GM12878 (cell line): ENCODE measurements at regions not wholly inside any gene's neighbourhood (a gene's known extent, or its start where the extent isn't known, plus 50 kb on each side); places are given as distances from the start of the nearest gene placed in this dataset.

Experiments
- ATAC-seq: fragments of 200-7000 bp; cut with Tn5 transposase; 3 replicates; pipeline ENCODE4 v1.9.1; 2020; ENCODE audit warnings: mild to moderate bottlenecking, moderate library complexity
- BruUV-seq: library from RNA; stranded (reverse); fragments of 400-500 nt; replicated peaks from 2 replicates; lab custom pipeline; 2021; lab: Mats Ljungman, UMichigan
- CTCF ChIA-PET: fragments of 300-600 bp; sonication (Branson Sonifier 250); formaldehyde crosslinking; extraction: SDS; loops from one replicate; lab custom pipeline; 2021; ENCODE audit warnings: inconsistent platforms; lab: Yijun Ruan, JAX
- POLR2A ChIA-PET: fragments of 350-600 bp; formaldehyde crosslinking; extraction: SDS; loops from one replicate; lab custom pipeline; 2021; ENCODE audit warnings: inconsistent platforms; lab: Charles Lee
- RAD21 ChIA-PET: fragments of 300-600 bp; sonication (Branson Sonifier 250); formaldehyde crosslinking; loops from one replicate; lab custom pipeline; 2023; ENCODE audit warnings: antibody characterized with exemption; ENCODE audit not compliant: unreplicated experiment; lab: Charles Lee
- SMC1A ChIA-PET: fragments of 300-600 bp; sonication (Branson Sonifier 250); formaldehyde crosslinking; loops from one replicate; lab custom pipeline; 2023; ENCODE audit not compliant: unreplicated experiment, uncharacterized antibody; lab: Charles Lee
- DNase-seq: peaks from one replicate; pipeline ENCODE4 v3.0.0-alpha.2; 2011; ENCODE audit warnings: low read depth, low spot score
- FAIRE-seq: peaks from 3 replicates; lab custom pipeline; 2011; peaks lifted over from hg19 to GRCh38; lab: Jason Lieb, UNC
- H2AFZ ChIP-seq: 2 replicates; pipeline ENCODE4 v1.6.0; 2011; ENCODE audit warnings: low read depth, low read length, control low read depth; ENCODE audit not compliant: control insufficient read depth
- H3K27ac ChIP-seq: 2 replicates; pipeline ENCODE4 v1.5.1; 2011; ENCODE audit warnings: control low read depth; ENCODE audit not compliant: control insufficient read depth, insufficient read depth
- H3K27me3 ChIP-seq, 2 experiments: replicated peaks in 1 of 2; 2 replicates each; pipeline versions ENCODE4 v1.6.0 to v1.6.1; 2011; ENCODE audit warnings: low read length in 1 of 2; ENCODE audit not compliant: control insufficient read depth in 2 of 2, insufficient read depth in 2 of 2
- H3K36me3 ChIP-seq, 2 experiments: 2 replicates each; pipeline ENCODE4 v1.5.1; 2011; ENCODE audit warnings: low read length in 1 of 2; ENCODE audit not compliant: control insufficient read depth in 2 of 2, insufficient read depth in 2 of 2
- H3K4me1 ChIP-seq: 2 replicates; pipeline ENCODE4 v1.6.1; 2011; ENCODE audit warnings: mild to moderate bottlenecking, low read length, moderate library complexity, mixed read lengths; ENCODE audit not compliant: control insufficient read depth, insufficient read depth
- H3K4me2 ChIP-seq: 2 replicates; pipeline ENCODE4 v1.6.0; 2011; ENCODE audit warnings: control low read depth; ENCODE audit not compliant: control insufficient read depth, insufficient read depth
- H3K4me3 ChIP-seq: fragments of 200-600 bp; sonication (generic); 2 replicates; pipeline ENCODE4 v1.5.1; 2016
- H3K79me2 ChIP-seq: 2 replicates; pipeline ENCODE4 v1.6.0; 2011; ENCODE audit warnings: low read length; ENCODE audit not compliant: control insufficient read depth, insufficient read depth
- H3K9ac ChIP-seq: 2 replicates; pipeline ENCODE4 v1.8.0; 2011; ENCODE audit warnings: low read length, control low read depth, mixed read lengths; ENCODE audit not compliant: control insufficient read depth, insufficient read depth
- H3K9me3 ChIP-seq: replicated peaks from 3 replicates; pipeline ENCODE4 v1.5.1; 2011; ENCODE audit warnings: mild to moderate bottlenecking, low read length; ENCODE audit not compliant: control insufficient read depth, insufficient read depth
- H4K20me1 ChIP-seq: 2 replicates; pipeline ENCODE4 v1.6.0; 2011; ENCODE audit not compliant: control insufficient read depth, insufficient read depth
- ATF3 ChIP-seq: IDR thresholded peaks from 2 replicates; pipeline ENCODE4 v1.6.1; 2011; ENCODE audit warnings: low read depth, mild to moderate bottlenecking, low read length, moderate library complexity, borderline replicate concordance; ENCODE audit errors: extremely low read depth
- BRCA1 ChIP-seq: IDR thresholded peaks from 2 replicates; pipeline ENCODE4 v1.6.1; 2011; ENCODE audit warnings: low read depth, low read length, improper control_type of control experiment
- CREB1 ChIP-seq: IDR thresholded peaks from 2 replicates; pipeline ENCODE4 v1.6.1; 2012; ENCODE audit warnings: low read depth, mild to moderate bottlenecking, inconsistent platforms
- CTCF ChIP-seq, 3 experiments: IDR thresholded peaks in 2 of 3; conservative IDR thresholded peaks in 1 of 3; 2 replicates each; pipeline ENCODE4 v1.5.1; 2011; ENCODE audit warnings: low read depth in 3 of 3, low read length in 3 of 3, mild to moderate bottlenecking in 3 of 3, control low read depth in 2 of 3, moderate library complexity in 2 of 3, inconsistent platforms in 1 of 3, mixed read lengths in 1 of 3; ENCODE audit not compliant: control insufficient read depth in 2 of 3, insufficient read depth in 1 of 3; ENCODE audit errors: extremely low read depth in 1 of 3
- ESRRA ChIP-seq: IDR thresholded peaks from 2 replicates; pipeline ENCODE4 v1.6.1; 2012; ENCODE audit warnings: mild to moderate bottlenecking, low read length, improper control_type of control experiment
- IKZF2 ChIP-seq, 2 experiments: fragments of 450-650 bp; IDR thresholded peaks; 2 replicates each; pipeline ENCODE4 v1.6.1; 2017; ENCODE audit warnings: mild to moderate bottlenecking in 2 of 2, moderate library complexity in 2 of 2
- JUNB ChIP-seq: IDR thresholded peaks from 2 replicates; pipeline ENCODE4 v1.6.1; 2016; ENCODE audit warnings: antibody characterized with exemption, mild to moderate bottlenecking
- KAT2A ChIP-seq: conservative IDR thresholded peaks from 2 replicates; pipeline ENCODE4 v1.6.1; 2011; ENCODE audit warnings: low read depth, low read length; ENCODE audit not compliant: control insufficient read depth
- MYB ChIP-seq: fragments of 150-350 bp; IDR thresholded peaks from 2 replicates; pipeline ENCODE4 v1.6.1; 2014; ENCODE audit warnings: mild to moderate bottlenecking, low read depth, low read length, borderline replicate concordance
- NFYB ChIP-seq: IDR thresholded peaks from 2 replicates; pipeline ENCODE4 v1.6.1; 2011; ENCODE audit warnings: low read depth, mild to moderate bottlenecking, low read length, improper control_type of control experiment, moderate library complexity; ENCODE audit not compliant: insufficient read depth
- NR2C1 ChIP-seq: fragments of 450-650 bp; IDR thresholded peaks from 2 replicates; pipeline ENCODE4 v1.6.1; 2017; ENCODE audit warnings: antibody characterized with exemption, mild to moderate bottlenecking, moderate library complexity
- POLR2AphosphoS2 ChIP-seq: IDR thresholded peaks from 2 replicates; pipeline ENCODE4 v1.6.1; 2011; ENCODE audit warnings: low read depth, mild to moderate bottlenecking, low read length, improper control_type of control experiment, moderate library complexity
- RAD21 ChIP-seq: IDR thresholded peaks from 2 replicates; pipeline ENCODE4 v1.6.1; 2011; ENCODE audit warnings: mild to moderate bottlenecking, low read depth, low read length, moderate library complexity; ENCODE audit not compliant: insufficient read depth
- STAT3 ChIP-seq: IDR thresholded peaks from 2 replicates; pipeline ENCODE4 v1.6.1; 2011; ENCODE audit warnings: low read depth, low read length, improper control_type of control experiment
- USF1 ChIP-seq: IDR thresholded peaks from 2 replicates; pipeline ENCODE4 v1.6.1; 2011; ENCODE audit warnings: borderline replicate concordance, low read depth, mild to moderate bottlenecking, moderate library complexity, mixed read lengths, low read length; ENCODE audit not compliant: insufficient read depth; ENCODE audit errors: extremely low read length
- ZBTB40 ChIP-seq: fragments of 450-650 bp; IDR thresholded peaks from 2 replicates; pipeline ENCODE4 v1.6.1; 2016; ENCODE audit warnings: mild to moderate bottlenecking, moderate library complexity, borderline replicate concordance
- ZNF24 ChIP-seq: fragments of 450-650 bp; IDR thresholded peaks from 2 replicates; pipeline ENCODE4 v1.6.1; 2017; ENCODE audit warnings: antibody characterized with exemption, mild to moderate bottlenecking
- WGBS: methylation state at CpG from one replicate; pipeline ENCODE4 v1.1.6; 2016; ENCODE audit warnings: low lambda C conversion rate; ENCODE audit not compliant: insufficient replicate concordance, insufficient coverage; ENCODE audit errors: missing lambda C conversion rate; 5-methylcytosine and 5-hydroxymethylcytosine counted together
- in situ Hi-C: fragments of 300-500 bp; cut with MboI; formaldehyde crosslinking; loops from 9 replicates; pipeline ENCODE4 v1.14.3; 2018; ENCODE audit warnings: mixed read lengths
- intact Hi-C: fragments of 100-400 bp; cut with micrococcal nuclease; formaldehyde crosslinking; loops from one replicate; pipeline ENCODE4 v1.14.2; 2022; ENCODE audit not compliant: unreplicated experiment

- TF ChIP-seq CTCF (IDR thresholded peaks at IDR 0.05 in 2 of 3, conservative IDR thresholded peaks at IDR 0.05 in 1 of 3; ENCODE audit: control insufficient read depth in 2 of 3, extremely low read depth in 1 of 3, insufficient read depth in 1 of 3, low read depth in 3 of 3, low read length in 3 of 3) (no peak), NR2C1 (no peak), STAT3 (no peak)
These were observed 565.8 kb upstream of the NUDT12 start (continued) for GRCh38 chr5:104128348-104128747.

GRCh38 chr5:104126980-104127379, 564.4 kb upstream of the NUDT12 start:
- POLR2A ChIA-PET, result no interaction called here
- Histone ChIP-seq H3K27me3 (no peaks in the 10 kb centered on the region), H3K9me3 (no peaks in the 10 kb centered on the region), H3K9ac (no peak overlapping the region), H3K4me3 (no peak overlapping the region), H2AFZ (no peak overlapping the region), H3K27ac (no peak overlapping the region), H3K79me2 (no peaks in the 10 kb centered on the region), H3K4me2 (no peak overlapping the region), H3K36me3 (no peaks in the 10 kb centered on the region), H4K20me1 (no peaks in the 10 kb centered on the region), H3K4me1 (no peaks in the 10 kb centered on the region)
- in situ Hi-C loops (no loop called here), intact Hi-C loops (no loop called here)
- SMC1A ChIA-PET, result interaction anchor here (1.3 to 1.4 kb wide), 2 partner anchors 13 to 18 kb away, joined by 3 to 4 read pairs; no protein-coding TSS in a partner anchor
- DNase-seq, result no peak
- CTCF ChIA-PET, result no interaction called here
- WGBS, result 0% methylated on average over 1 of the region's 1 CpG
- RAD21 ChIA-PET, result no interaction called here
- no peak for FAIRE-seq
- no peak for ATAC-seq
- no TSS peak for BruUV-seq
- no peak for TF ChIP-seq ATF3
- no peak for TF ChIP-seq POLR2AphosphoS2
- TF ChIP-seq USF1, result no peak
- no peak for TF ChIP-seq JUNB
- no peak for TF ChIP-seq ESRRA
- no peak for TF ChIP-seq MYB
- no peak for TF ChIP-seq NFYB
- no peak for TF ChIP-seq ZNF24
- TF ChIP-seq IKZF2 (IDR thresholded peaks at IDR 0.05), result no peak
- no peak for TF ChIP-seq BRCA1
- TF ChIP-seq CREB1, result no peak
- no peak for TF ChIP-seq KAT2A
- TF ChIP-seq RAD21, result no peak
- no peak for TF ChIP-seq ZBTB40
